ENCODE measurements at regions not wholly inside any gene's neighbourhood (a gene's known extent, or its start where the extent isn't known, plus 50 kb on each side); places are given as distances from the start of the nearest gene placed in this dataset.
"Not testable (repeated sequence)": the region's sequence is repeated elsewhere in the genome, so short reads cannot be mapped to it uniquely, and the experiment has no call there.

DNA sequence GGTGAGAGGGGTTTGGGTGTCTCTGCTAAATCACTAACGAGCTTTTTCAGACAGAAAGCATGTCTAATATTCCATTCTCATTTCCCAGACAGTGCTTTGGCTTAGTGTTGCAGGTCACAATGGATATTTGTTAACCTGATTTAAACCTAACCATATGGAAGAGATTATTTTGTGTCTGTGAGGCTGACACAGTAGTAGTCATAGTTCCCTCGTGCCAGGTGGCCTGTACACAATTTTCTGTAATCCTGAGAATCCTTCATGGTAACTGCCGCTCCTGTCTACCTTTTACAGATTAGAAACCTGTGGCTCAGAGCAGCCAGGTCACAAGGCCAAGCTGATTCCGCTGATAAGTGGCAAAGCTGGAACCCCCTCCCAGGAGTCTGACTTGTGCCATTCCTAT is 79.4 kb downstream of the TRIM43 start:
- TF ChIP-seq, protein P1, sequence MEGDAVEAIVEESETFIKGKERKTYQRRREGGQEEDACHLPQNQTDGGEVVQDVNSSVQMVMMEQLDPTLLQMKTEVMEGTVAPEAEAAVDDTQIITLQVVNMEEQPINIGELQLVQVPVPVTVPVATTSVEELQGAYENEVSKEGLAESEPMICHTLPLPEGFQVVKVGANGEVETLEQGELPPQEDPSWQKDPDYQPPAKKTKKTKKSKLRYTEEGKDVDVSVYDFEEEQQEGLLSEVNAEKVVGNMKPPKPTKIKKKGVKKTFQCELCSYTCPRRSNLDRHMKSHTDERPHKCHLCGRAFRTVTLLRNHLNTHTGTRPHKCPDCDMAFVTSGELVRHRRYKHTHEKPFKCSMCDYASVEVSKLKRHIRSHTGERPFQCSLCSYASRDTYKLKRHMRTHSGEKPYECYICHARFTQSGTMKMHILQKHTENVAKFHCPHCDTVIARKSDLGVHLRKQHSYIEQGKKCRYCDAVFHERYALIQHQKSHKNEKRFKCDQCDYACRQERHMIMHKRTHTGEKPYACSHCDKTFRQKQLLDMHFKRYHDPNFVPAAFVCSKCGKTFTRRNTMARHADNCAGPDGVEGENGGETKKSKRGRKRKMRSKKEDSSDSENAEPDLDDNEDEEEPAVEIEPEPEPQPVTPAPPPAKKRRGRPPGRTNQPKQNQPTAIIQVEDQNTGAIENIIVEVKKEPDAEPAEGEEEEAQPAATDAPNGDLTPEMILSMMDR (IDR thresholded peaks at IDR 0.05): not testable (repeated sequence)
- TF ChIP-seq YY1 (IDR thresholded peaks at IDR 0.05; ENCODE audit: low read depth); CHD2 (IDR thresholded peaks at IDR 0.05; ENCODE audit: low read length, partially characterized antibody); TAF1 (IDR thresholded peaks at IDR 0.05; ENCODE audit: borderline replicate concordance, low read depth, low read length); EP300 (IDR thresholded peaks at IDR 0.05; ENCODE audit: borderline replicate concordance in 1 of 2, low read depth in 1 of 2, low read length in 1 of 2); POLR2AphosphoS5 (IDR thresholded peaks at IDR 0.05; ENCODE audit: low read depth, low read length); FOXM1 (IDR thresholded peaks at IDR 0.05; ENCODE audit: low read depth); GABPA (IDR thresholded peaks at IDR 0.05; ENCODE audit: low read depth); RCOR1 (IDR thresholded peaks at IDR 0.05; ENCODE audit: low read length): not testable (repeated sequence)
- TF ChIP-seq, protein P2, sequence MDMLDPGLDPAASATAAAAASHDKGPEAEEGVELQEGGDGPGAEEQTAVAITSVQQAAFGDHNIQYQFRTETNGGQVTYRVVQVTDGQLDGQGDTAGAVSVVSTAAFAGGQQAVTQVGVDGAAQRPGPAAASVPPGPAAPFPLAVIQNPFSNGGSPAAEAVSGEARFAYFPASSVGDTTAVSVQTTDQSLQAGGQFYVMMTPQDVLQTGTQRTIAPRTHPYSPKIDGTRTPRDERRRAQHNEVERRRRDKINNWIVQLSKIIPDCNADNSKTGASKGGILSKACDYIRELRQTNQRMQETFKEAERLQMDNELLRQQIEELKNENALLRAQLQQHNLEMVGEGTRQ (IDR thresholded peaks at IDR 0.05; ENCODE audit: borderline replicate concordance, low read depth, low read length): not testable (repeated sequence)
- TF ChIP-seq, protein P3, sequence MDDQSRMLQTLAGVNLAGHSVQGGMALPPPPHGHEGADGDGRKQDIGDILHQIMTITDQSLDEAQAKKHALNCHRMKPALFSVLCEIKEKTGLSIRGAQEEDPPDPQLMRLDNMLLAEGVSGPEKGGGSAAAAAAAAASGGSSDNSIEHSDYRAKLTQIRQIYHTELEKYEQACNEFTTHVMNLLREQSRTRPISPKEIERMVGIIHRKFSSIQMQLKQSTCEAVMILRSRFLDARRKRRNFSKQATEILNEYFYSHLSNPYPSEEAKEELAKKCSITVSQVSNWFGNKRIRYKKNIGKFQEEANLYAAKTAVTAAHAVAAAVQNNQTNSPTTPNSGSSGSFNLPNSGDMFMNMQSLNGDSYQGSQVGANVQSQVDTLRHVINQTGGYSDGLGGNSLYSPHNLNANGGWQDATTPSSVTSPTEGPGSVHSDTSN (IDR thresholded peaks at IDR 0.05): not testable (repeated sequence)
